NOMO-1 treated with DMSO at 0.1 percent for 48 hours (cell line): ENCODE measurements at regions not wholly inside any gene's neighbourhood (a gene's known extent, or its start where the extent isn't known, plus 50 kb on each side); places are given as distances from the start of the nearest gene placed in this dataset.

Source experiments
- DNase-seq: peaks from one replicate; lab custom pipeline; 2025; ENCODE audit not compliant: unreplicated experiment; lab: John Stamatoyannopoulos, UW

DNA sequence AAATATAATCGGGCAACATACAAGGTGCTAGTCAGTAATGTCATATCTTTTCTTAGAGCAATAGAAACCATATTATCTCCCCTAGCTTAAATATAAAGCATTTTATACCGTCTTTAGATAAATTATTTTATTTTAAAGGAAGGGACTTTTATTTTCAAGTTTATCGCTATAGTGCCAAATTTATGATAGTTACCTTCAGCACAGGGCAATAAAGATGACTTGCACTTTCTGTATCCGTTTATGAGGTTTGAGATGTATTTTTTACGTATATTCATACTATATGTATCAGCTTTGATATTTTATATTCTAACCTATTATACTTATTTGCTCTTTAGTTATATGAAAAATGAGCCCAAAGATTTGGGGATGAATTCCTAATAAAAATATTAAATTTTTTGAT lies 61.6 kb upstream of the CARD18 start:
- DNase-seq: no peak

DNA sequence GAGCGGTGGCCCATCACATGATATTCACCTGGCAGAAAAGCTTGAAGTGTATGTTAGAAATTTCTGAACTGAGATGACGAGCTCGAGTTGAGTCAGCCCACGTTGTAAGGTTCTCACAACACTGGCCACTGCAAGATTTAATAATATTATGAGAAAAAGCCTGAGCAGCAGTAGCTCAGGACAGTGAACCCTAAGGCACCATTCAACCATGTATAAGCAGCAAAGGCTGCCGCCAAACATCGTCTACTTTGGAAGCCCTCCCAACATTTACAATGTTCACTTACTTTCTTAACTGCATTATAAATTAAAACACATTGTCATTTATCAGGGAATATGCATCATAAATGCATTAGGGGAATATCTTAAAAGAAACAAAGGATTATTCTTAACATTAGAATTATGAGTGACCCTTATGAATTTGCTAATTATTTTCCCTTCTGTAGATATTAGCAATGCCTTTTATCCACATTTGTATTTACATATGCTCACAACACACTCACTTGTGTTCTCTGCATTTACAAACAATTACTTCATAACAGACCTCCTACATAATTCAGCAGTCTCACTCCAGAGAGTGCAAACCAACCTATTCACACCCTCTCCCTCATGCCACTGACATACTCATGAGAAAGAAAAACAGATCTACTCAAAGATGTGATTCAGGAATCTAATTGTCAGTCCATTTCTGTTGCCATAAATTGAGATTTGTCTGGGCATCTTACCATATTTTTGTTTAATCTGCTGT lies 57.7 kb upstream of the CARD18 start:
- DNase-seq: no peak

DNA sequence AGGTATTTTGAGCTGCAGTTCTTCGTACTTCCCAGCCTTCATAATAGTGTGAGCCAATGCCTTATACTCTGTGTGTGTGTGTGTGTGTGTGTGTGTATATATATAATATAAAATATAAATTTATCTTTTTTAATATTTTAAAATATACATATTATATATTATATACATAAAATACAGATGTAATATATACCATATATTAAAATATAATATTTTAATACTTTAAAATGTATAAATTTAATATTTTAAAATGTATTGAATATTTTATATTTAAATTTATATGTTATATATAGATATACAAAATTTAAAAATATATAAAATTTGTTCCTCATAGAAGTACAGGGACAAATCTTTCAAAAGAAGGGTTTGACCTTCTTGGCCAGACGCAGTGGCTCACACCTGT lies 53.7 kb upstream of the CARD18 start:
- no peak for DNase-seq

DNA sequence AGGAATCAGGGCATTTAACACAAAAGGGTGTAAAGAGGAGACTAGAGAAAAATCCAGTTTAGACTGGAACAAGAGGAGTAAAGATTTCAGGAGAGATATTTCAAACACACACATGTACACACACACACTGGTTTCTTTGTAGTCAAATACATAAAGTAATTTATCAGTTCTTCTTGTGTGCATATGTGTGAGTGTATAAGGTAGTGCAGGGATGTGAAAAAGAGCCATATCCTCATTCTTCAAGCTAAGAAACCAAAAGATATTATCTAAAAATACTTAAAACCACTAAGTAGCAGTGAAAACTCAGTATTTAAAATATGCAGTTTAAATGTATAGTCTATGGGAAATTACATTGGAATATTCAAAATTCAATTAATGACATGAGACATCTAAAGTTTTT lies 52.5 kb upstream of the CARD18 start:
- peak; percentile 48 for DNase-seq

GRCh38 chr11:105189581-105189980 lies 50.0 kb upstream of the CARD18 start:
- peak; percentile 87 for DNase-seq
